Keratinocyte (primary cell): ENCODE measurements at regions not wholly inside any gene's neighbourhood (a gene's known extent, or its start where the extent isn't known, plus 50 kb on each side); places are given as distances from the start of the nearest gene placed in this dataset.

Experiments used
- EZH2 ChIP-seq: IDR thresholded peaks from one replicate; pipeline ENCODE4 v1.6.1; 2012; ENCODE audit warnings: inconsistent platforms, mild to moderate bottlenecking, low read length, moderate library complexity
- TF ChIP-seq, protein P1 (sequence below), 3 experiments: IDR thresholded peaks in 1 of 3; conservative IDR thresholded peaks in 1 of 3; optimal IDR thresholded peaks in 1 of 3; 2 replicates in 2 of 3; 3 replicates in 1 of 3; pipeline versions ENCODE3 to v1.5.1; 2011; ENCODE audit warnings: low read length in 3 of 3, mild to moderate bottlenecking in 3 of 3, moderate library complexity in 2 of 3, control low read depth in 1 of 3, inconsistent platforms in 1 of 3; ENCODE audit not compliant: insufficient read depth in 2 of 3; ENCODE audit errors: extremely low read depth in 1 of 3

DNA sequence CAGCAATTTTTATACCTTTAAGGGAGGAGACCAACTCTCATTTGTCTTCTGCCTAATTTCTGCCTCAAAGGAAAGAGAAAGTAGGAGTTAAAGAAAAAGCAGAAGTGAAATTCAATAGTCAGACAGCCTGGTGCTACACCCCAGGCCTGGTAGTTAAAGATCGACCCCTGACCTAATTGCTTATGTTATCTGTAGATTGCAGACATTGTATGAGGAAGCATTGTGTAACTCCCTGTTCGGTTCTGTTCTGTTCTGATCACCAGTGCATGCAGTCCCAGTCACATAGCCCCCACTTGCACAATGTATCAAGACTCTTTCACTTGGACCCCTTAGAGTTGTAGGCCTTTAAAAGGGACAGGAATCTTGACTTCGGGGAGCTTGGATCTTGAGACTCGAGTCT, 335.9 kb upstream of the AR start:
- TF ChIP-seq, protein P1, sequence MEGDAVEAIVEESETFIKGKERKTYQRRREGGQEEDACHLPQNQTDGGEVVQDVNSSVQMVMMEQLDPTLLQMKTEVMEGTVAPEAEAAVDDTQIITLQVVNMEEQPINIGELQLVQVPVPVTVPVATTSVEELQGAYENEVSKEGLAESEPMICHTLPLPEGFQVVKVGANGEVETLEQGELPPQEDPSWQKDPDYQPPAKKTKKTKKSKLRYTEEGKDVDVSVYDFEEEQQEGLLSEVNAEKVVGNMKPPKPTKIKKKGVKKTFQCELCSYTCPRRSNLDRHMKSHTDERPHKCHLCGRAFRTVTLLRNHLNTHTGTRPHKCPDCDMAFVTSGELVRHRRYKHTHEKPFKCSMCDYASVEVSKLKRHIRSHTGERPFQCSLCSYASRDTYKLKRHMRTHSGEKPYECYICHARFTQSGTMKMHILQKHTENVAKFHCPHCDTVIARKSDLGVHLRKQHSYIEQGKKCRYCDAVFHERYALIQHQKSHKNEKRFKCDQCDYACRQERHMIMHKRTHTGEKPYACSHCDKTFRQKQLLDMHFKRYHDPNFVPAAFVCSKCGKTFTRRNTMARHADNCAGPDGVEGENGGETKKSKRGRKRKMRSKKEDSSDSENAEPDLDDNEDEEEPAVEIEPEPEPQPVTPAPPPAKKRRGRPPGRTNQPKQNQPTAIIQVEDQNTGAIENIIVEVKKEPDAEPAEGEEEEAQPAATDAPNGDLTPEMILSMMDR (optimal IDR thresholded peaks at IDR 0.05 in 1 of 3, IDR thresholded peaks at IDR 0.05 in 1 of 3, conservative IDR thresholded peaks at IDR 0.05 in 1 of 3; ENCODE audit: extremely low read depth in 1 of 3, insufficient read depth in 2 of 3, low read length in 3 of 3), result no peak
- TF ChIP-seq EZH2, result no peak
